SH-SY5Y (cell line): ENCODE measurements at regions not wholly inside any gene's neighbourhood (a gene's known extent, or its start where the extent isn't known, plus 50 kb on each side); places are given as distances from the start of the nearest gene placed in this dataset.

Experiments
- GATA2 ChIP-seq: IDR thresholded peaks from 2 replicates; pipeline ENCODE4 v1.6.1; 2011; ENCODE audit warnings: mild to moderate bottlenecking, low read depth, low read length
- GATA3 ChIP-seq: IDR thresholded peaks from 2 replicates; pipeline ENCODE4 v1.6.1; 2011; ENCODE audit warnings: low read depth, mild to moderate bottlenecking, low read length, moderate library complexity

- TF ChIP-seq GATA2 (no peak), GATA3 (no peak)
These were observed 145.1 kb upstream of the MAGI3 start for GRCh38 chr1:113245252-113245651.

GRCh38 chr1:113246929-113247328 is 143.4 kb upstream of the MAGI3 start:
- TF ChIP-seq GATA3 (no peak), GATA2 (no peak)

- TF ChIP-seq GATA2 (no peak), GATA3 (no peak)
These were observed 143.0 kb upstream of the MAGI3 start for GRCh38 chr1:113247355-113247754.

- TF ChIP-seq GATA2 (no peak), GATA3 (no peak)
These were observed 142.5 kb upstream of the MAGI3 start for GRCh38 chr1:113247782-113248181.

GRCh38 chr1:113248494-113248893 is 141.8 kb upstream of the MAGI3 start:
- TF ChIP-seq GATA3: no peak
- TF ChIP-seq GATA2: no peak

- TF ChIP-seq GATA2: no peak
- TF ChIP-seq GATA3: no peak
These were observed 140.2 kb upstream of the MAGI3 start for GRCh38 chr1:113250161-113250560.

- no peak for TF ChIP-seq GATA3
- no peak for TF ChIP-seq GATA2
These were observed 138.1 kb upstream of the MAGI3 start for GRCh38 chr1:113252166-113252565.

GRCh38 chr1:113253187-113253586 is 137.1 kb upstream of the MAGI3 start:
- no peak for TF ChIP-seq GATA3

GRCh38 chr1:113253590-113253989 is 136.7 kb upstream of the MAGI3 start:
- TF ChIP-seq GATA2 (no peak), GATA3 (no peak)

GRCh38 chr1:113255038-113255719 is 135.1 kb upstream of the MAGI3 start:
- TF ChIP-seq GATA3: no peak
- TF ChIP-seq GATA2: no peak

- TF ChIP-seq GATA3 (no peak), GATA2 (no peak)
These were observed 134.5 kb upstream of the MAGI3 start for GRCh38 chr1:113255720-113256347.

- TF ChIP-seq GATA2 (no peak), GATA3 (no peak)
These were observed 134.0 kb upstream of the MAGI3 start for GRCh38 chr1:113256348-113256729.

GRCh38 chr1:113259988-113260387 is 130.3 kb upstream of the MAGI3 start:
- TF ChIP-seq GATA3 (no peak), GATA2 (no peak)

GRCh38 chr1:113265196-113265595 is 125.1 kb upstream of the MAGI3 start:
- TF ChIP-seq GATA2 (no peak), GATA3 (no peak)

- TF ChIP-seq GATA2 (no peak), GATA3 (no peak)
These were observed 123.5 kb upstream of the MAGI3 start for GRCh38 chr1:113266788-113267187.

GRCh38 chr1:113269168-113269963 is 120.9 kb upstream of the MAGI3 start:
- no peak for TF ChIP-seq GATA2
- no peak for TF ChIP-seq GATA3
